WTC11 (cell line): ENCODE measurements at regions not wholly inside any gene's neighbourhood (a gene's known extent, or its start where the extent isn't known, plus 50 kb on each side); places are given as distances from the start of the nearest gene placed in this dataset.

ENCODE experiments used
- ATAC-seq: fragments of 200-7000 bp; cut with Tn5 transposase; 2 replicates; pipeline ENCODE4 v1.10.0; 2021; ENCODE audit warnings: mild to moderate bottlenecking, moderate library complexity
- CTCF ChIA-PET: fragments of 300-600 bp; sonication (Branson Sonifier 250); formaldehyde crosslinking; loops from one replicate; lab custom pipeline; 2021; ENCODE audit warnings: antibody characterized with exemption; lab: Charles Lee
- POLR2A ChIA-PET: fragments of 350-600 bp; sonication (Branson Sonifier 250); formaldehyde crosslinking; loops from one replicate; lab custom pipeline; 2021; ENCODE audit warnings: antibody characterized with exemption; lab: Charles Lee
- DNase-seq: peaks from one replicate; pipeline ENCODE4 v3.0.0; 2021; ENCODE audit warnings: low spot score
- H3K27ac Mint-ChIP-seq: 2 replicates; pipeline ENCODE4 v1.8.0; 2021; ENCODE audit warnings: mixed read lengths
- H3K27me3 Mint-ChIP-seq: 2 replicates; pipeline ENCODE4 v1.8.0; 2021; ENCODE audit warnings: low read depth, mild to moderate bottlenecking, moderate library complexity, mixed read lengths
- H3K36me3 Mint-ChIP-seq: 2 replicates; pipeline ENCODE4 v1.8.0; 2021; ENCODE audit warnings: mixed read lengths
- H3K4me1 Mint-ChIP-seq: 2 replicates; pipeline ENCODE4 v1.8.0; 2022; ENCODE audit warnings: mixed read lengths
- H3K4me3 Mint-ChIP-seq: 2 replicates; pipeline ENCODE4 v1.8.0; 2021; ENCODE audit warnings: mild to moderate bottlenecking, moderate library complexity, mixed read lengths
- H3K9me3 Mint-ChIP-seq: 2 replicates; pipeline ENCODE4 v1.8.0; 2021; ENCODE audit warnings: mixed read lengths
- AR ChIP-seq: fragments of 250-450 bp; sonication (Bioruptor Pico); IDR thresholded peaks from 2 replicates; pipeline ENCODE4 v1.9.0; 2021; ENCODE audit warnings: mild to moderate bottlenecking
- ATF1 ChIP-seq: sonication (generic); formaldehyde crosslinking; IDR thresholded peaks from 2 replicates; pipeline ENCODE4 v1.8.1; 2023; ENCODE audit warnings: mild to moderate bottlenecking, moderate library complexity, missing genetic modification reagents
- E2F5 ChIP-seq: sonication (generic); formaldehyde crosslinking; IDR thresholded peaks from 2 replicates; pipeline ENCODE4 v1.8.1; 2022; ENCODE audit warnings: mild to moderate bottlenecking, moderate library complexity, missing genetic modification reagents
- FOXP1 ChIP-seq: sonication (generic); formaldehyde crosslinking; IDR thresholded peaks from 2 replicates; pipeline ENCODE4 v1.8.0; 2022; ENCODE audit warnings: missing genetic modification reagents, mild to moderate bottlenecking, moderate library complexity, borderline replicate concordance
- GABPB1 ChIP-seq: sonication (generic); formaldehyde crosslinking; IDR thresholded peaks from 2 replicates; pipeline ENCODE4 v1.8.1; 2023; ENCODE audit warnings: mild to moderate bottlenecking, missing genetic modification reagents
- GTF2I ChIP-seq: fragments of 250-450 bp; sonication (Bioruptor Pico); conservative IDR thresholded peaks from 2 replicates; pipeline ENCODE4 v1.4.0; 2021; ENCODE audit warnings: mild to moderate bottlenecking
- IRF2 ChIP-seq: sonication (generic); formaldehyde crosslinking; IDR thresholded peaks from 2 replicates; pipeline ENCODE4 v1.8.0; 2022; ENCODE audit warnings: low read depth, missing genetic modification reagents, borderline replicate concordance
- JUN ChIP-seq: sonication (generic); formaldehyde crosslinking; IDR thresholded peaks from 2 replicates; pipeline ENCODE4 v1.8.0; 2023; ENCODE audit warnings: mild to moderate bottlenecking, missing genetic modification reagents
- MLX ChIP-seq: sonication (generic); formaldehyde crosslinking; IDR thresholded peaks from 2 replicates; pipeline ENCODE4 v1.8.1; 2023; ENCODE audit warnings: mild to moderate bottlenecking, missing genetic modification reagents, moderate library complexity
- NFATC4 ChIP-seq: fragments of 250-450 bp; sonication (Bioruptor Pico); IDR thresholded peaks from 2 replicates; pipeline ENCODE4 v1.9.0; 2021; ENCODE audit warnings: mild to moderate bottlenecking
- PRDM15 ChIP-seq: sonication (generic); formaldehyde crosslinking; IDR thresholded peaks from 2 replicates; pipeline ENCODE4 v1.8.0; 2022; ENCODE audit warnings: missing genetic modification reagents
- PRRX2 ChIP-seq: fragments of 250-450 bp; sonication (Bioruptor Pico); IDR thresholded peaks from 2 replicates; pipeline ENCODE4 v1.8.0; 2021; ENCODE audit warnings: mild to moderate bottlenecking
- RELA ChIP-seq: sonication (generic); formaldehyde crosslinking; IDR thresholded peaks from 2 replicates; pipeline ENCODE4 v1.8.1; 2022; ENCODE audit warnings: missing genetic modification reagents, mild to moderate bottlenecking, borderline replicate concordance
- SMAD3 ChIP-seq: sonication (generic); formaldehyde crosslinking; IDR thresholded peaks from 2 replicates; pipeline ENCODE4 v1.8.0; 2022; ENCODE audit warnings: missing genetic modification reagents, mild to moderate bottlenecking, borderline replicate concordance
- TEAD1 ChIP-seq: sonication (generic); formaldehyde crosslinking; IDR thresholded peaks from 2 replicates; pipeline ENCODE4 v1.8.0; 2022; ENCODE audit warnings: mild to moderate bottlenecking, missing genetic modification reagents
- TP53 ChIP-seq: sonication (generic); formaldehyde crosslinking; IDR thresholded peaks from 2 replicates; pipeline ENCODE4 v1.8.1; 2023; ENCODE audit warnings: mild to moderate bottlenecking, missing genetic modification reagents
- ZBTB21 ChIP-seq: sonication (generic); formaldehyde crosslinking; IDR thresholded peaks from 2 replicates; pipeline ENCODE4 v1.8.1; 2023; ENCODE audit warnings: mild to moderate bottlenecking, missing genetic modification reagents, borderline replicate concordance
- ZNF121 ChIP-seq: sonication (generic); formaldehyde crosslinking; IDR thresholded peaks from 2 replicates; pipeline ENCODE4 v1.8.0; 2023; ENCODE audit warnings: missing genetic modification reagents
- ZNF138 ChIP-seq: sonication (generic); formaldehyde crosslinking; conservative IDR thresholded peaks from 2 replicates; pipeline ENCODE4 v1.8.1; 2022; ENCODE audit warnings: mild to moderate bottlenecking, moderate library complexity, missing genetic modification reagents

GRCh38 chr4:1561286-1561990 is 122.7 kb downstream of the FAM53A start:
- Mint-ChIP-seq H3K27ac (peak overlapping the region; percentile 76), H3K27me3 (no peaks in the 10 kb centered on the region), H3K9me3 (no peaks in the 10 kb centered on the region), H3K4me3 (no peak overlapping the region), H3K36me3 (no peaks in the 10 kb centered on the region), H3K4me1 (peaks cover 10% of the 10 kb centered on the region)
- ATAC-seq, result no peak
- ChIA-PET POLR2A (no interaction called here), CTCF (interaction anchor here (1.5 kb wide), 1 partner anchor 17 kb away, joined by 4 read pairs; no protein-coding TSS in a partner anchor)
- no peak for TF ChIP-seq GABPB1 (CRISPR knock-in tag)
- DNase-seq, result no peak

- peak overlapping the region; percentile 60 for H3K27ac Mint-ChIP-seq
- H3K36me3 Mint-ChIP-seq, result no peaks in the 10 kb centered on the region
- H3K27me3 Mint-ChIP-seq, result no peaks in the 10 kb centered on the region
- ChIA-PET POLR2A (no interaction called here), CTCF (interaction anchor here (0.7 to 1.9 kb wide), 5 partner anchors 11 to 69 kb away, joined by 4 to 8 read pairs (median 5); no protein-coding TSS in a partner anchor)
- peaks cover 7% of the 10 kb centered on the region for H3K4me1 Mint-ChIP-seq
- H3K9me3 Mint-ChIP-seq, result no peaks in the 10 kb centered on the region
- no peak overlapping the region for H3K4me3 Mint-ChIP-seq
- no peak for DNase-seq
- TF ChIP-seq TEAD1, result no peak
- TF ChIP-seq RELA (CRISPR knock-in tag), result no peak
- TF ChIP-seq PRRX2 (CRISPR knock-in tag), result no peak
- TF ChIP-seq ATF1 (CRISPR knock-in tag), result no peak
- TF ChIP-seq ZBTB21 (CRISPR knock-in tag), result no peak
- no peak for TF ChIP-seq IRF2 (CRISPR knock-in tag)
- no peak for TF ChIP-seq E2F5 (CRISPR knock-in tag)
- TF ChIP-seq NFATC4 (CRISPR knock-in tag), result no peak
- TF ChIP-seq JUN (CRISPR knock-in tag), result no peak
- no peak for TF ChIP-seq SMAD3 (CRISPR knock-in tag)
- TF ChIP-seq FOXP1, result no peak
- TF ChIP-seq PRDM15 (CRISPR knock-in tag), result no peak
- TF ChIP-seq ZNF138, result no peak
- TF ChIP-seq TP53 (CRISPR knock-in tag), result no peak
- no peak for TF ChIP-seq GTF2I (CRISPR knock-in tag)
- no peak for TF ChIP-seq MLX (CRISPR knock-in tag)
- TF ChIP-seq, all 79 proteins: peak for 0
- ATAC-seq, result no peak
Observed at GRCh38 chr4:1559896-1560650, 124.0 kb downstream of the FAM53A start.

- Mint-ChIP-seq H3K27me3 (no peaks in the 10 kb centered on the region), H3K27ac (no peak overlapping the region), H3K4me1 (peaks cover 7% of the 10 kb centered on the region)
- TF ChIP-seq AR (CRISPR knock-in tag), result no peak
- peak; percentile 58 for TF ChIP-seq ZNF121 (CRISPR knock-in tag)
- TF ChIP-seq, all 79 proteins: peak for 1
- POLR2A ChIA-PET, result no interaction called here
- DNase-seq (no peak), ATAC-seq (no peak)
- CTCF ChIA-PET, result interaction anchor here (1.9 kb wide), 1 partner anchor 71 kb away, joined by 5 read pairs; no protein-coding TSS in a partner anchor
- H3K9me3 Mint-ChIP-seq, result no peaks in the 10 kb centered on the region
- H3K4me3 Mint-ChIP-seq, result no peak overlapping the region
- no peaks in the 10 kb centered on the region for H3K36me3 Mint-ChIP-seq
Observed at GRCh38 chr4:1558205-1558604, 125.9 kb downstream of the FAM53A start.
